GM20431 (cell line): ENCODE measurements at regions not wholly inside any gene's neighbourhood (a gene's known extent, or its start where the extent isn't known, plus 50 kb on each side); places are given as distances from the start of the nearest gene placed in this dataset.
"Not testable (repeated sequence)": the region's sequence is repeated elsewhere in the genome, so short reads cannot be mapped to it uniquely, and the experiment has no call there.

Source experiments
- in situ Hi-C: fragments of 300-500 bp; cut with MseI, MboI; formaldehyde crosslinking; loops from one replicate; pipeline ENCODE4 v1.15.0; 2020; ENCODE audit warnings: low sequenced_read_pairs; ENCODE audit not compliant: unreplicated experiment

DNA sequence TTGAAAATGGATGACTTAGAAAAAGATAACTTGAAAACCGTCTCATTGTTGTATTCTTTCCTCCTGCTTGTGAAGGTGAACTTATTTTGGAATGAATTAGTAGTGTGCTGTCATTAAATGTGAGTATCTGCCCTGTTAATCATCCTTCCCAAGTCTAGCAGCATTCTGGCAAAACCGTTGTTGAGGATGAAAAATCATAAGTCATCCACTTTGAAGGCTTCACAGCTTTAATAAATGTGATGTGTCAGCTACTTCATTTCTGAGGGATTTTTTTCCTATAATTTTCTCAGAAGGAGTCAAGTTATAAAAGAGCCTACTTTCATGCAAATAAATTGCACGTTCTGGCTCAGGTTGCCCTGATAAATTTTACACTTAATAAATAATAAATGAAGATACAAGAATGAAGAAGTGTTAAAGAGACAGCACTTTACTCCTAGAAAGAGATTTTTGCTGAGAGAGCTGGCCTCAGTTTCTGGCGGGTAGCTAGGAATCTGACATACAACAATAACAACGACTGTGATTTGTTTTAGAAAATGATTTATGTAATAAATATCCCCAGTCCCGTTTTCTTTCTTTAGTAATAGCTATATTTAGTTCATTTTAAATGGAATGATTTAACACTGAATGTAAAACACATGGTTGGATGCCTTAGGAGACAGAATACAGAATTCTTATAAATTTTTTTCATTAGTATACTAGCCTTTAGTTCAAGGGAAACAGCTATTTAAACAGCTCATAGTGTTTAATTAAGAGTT lies 516.5 kb upstream of the KLF6 start:
- in situ Hi-C loops: no loop called here

DNA sequence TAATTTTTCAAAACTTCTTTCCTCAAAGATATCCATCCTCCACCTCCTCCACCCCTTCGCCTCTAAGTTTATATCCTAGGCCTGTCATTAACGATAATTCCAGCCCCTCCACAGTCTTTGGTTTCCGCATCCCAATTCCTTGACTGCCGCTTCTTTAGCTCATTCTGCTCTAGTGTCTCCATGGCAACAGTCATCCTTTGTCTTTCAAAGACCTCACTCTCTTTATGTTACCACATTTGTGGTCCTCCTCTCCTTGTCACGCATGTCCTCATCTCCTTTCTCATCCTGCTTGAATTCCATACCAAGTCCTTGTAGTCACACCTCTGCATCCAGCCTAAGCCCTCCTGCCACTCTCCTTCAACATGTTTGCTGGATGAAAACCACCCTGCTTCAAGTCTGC lies 511.2 kb upstream of the KLF6 start:
- in situ Hi-C loops: no loop called here

DNA sequence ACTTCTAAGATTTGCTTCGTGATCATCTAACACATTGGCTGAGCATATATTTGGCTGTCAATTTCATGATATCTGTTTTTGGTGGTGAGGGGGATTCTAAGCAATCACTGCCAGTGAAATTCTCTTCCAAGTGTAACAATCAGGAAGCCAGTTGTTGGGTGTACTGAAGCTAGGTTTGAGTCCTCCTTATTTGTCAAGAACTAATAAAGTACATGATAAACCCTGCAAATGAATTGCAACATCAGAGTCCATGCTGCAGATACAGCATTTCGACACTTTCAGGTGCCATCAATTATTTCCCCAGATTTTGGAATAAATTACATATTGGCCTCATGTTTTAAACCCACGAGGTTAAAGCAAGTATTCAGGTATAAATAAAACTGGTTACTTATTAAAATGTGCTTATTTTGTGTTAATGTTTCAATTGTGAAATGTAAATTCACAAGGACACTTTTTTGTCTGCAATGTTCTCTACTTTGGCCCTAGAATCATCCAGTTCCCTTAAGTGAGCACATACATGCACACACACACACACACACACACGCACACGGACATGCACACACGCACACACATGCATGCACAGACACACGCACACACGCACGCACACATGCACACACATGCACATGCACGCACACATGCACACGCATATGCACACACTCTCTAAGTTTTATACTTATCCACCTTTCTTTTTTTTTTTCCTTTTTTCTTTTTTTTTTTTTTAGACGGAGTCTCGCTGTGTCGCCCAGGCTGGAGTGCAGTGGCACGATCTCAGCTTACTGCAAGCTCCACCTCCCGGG lies 510.2 kb upstream of the KLF6 start:
- in situ Hi-C loops: no loop called here

DNA sequence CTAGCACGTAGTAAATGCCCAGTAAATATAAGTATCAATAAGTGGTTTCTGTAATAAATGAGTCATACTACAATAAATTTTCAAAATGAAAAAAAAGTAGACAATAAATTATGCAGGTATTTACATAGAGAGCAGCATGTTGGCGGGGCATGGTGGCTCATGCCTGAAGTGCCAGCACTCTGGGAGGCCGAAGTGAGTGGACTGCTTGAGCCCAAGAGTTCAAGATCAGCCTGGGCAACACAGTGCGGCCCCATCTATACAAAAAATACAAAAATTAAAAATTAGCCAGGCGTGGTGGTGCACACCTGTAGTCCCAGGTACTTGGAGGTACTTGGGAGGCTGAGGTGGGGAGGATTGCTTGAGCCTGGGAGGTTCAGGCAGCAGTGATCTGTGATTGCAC lies 509.3 kb upstream of the KLF6 start:
- in situ Hi-C loops: no loop called here

DNA sequence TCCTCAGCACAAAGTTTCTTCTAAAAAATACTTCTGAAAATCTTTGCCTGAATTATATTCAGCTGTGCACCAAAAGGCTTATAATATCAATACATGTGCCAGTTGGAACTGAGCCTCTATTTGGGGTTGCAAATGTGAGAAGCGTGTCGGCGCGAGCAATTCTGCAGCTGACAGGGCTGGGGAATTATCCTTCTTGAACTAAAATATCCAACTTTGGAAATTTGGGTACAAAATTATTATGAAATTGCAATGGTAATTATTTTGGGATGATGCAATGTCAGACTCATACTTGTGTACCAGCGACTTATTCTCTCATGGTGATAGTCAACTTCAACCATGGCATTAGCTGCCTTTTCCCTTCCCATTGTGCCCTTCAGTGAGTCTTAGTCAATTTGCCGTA lies 507.0 kb upstream of the KLF6 start:
- in situ Hi-C loops: no loop called here

DNA sequence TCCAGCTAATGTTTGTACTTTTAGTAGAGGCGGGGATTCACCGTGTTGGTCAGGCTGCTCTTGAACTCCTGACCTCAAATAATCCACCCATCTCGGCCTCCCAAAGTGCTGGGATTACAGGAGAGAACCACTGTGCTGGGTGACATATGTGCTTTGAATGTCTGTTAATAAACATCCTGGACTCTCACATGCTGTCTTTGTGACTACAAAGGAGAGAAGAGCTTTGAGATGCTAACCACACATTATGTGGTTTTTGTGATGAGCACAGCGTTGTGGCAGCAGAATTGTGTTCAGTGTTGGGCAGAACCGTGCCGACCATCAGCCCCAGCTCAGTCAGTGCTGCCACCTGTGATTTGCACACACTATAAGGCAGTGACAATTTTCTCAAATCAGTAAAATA lies 500.1 kb upstream of the KLF6 start:
- in situ Hi-C loops: no loop called here

DNA sequence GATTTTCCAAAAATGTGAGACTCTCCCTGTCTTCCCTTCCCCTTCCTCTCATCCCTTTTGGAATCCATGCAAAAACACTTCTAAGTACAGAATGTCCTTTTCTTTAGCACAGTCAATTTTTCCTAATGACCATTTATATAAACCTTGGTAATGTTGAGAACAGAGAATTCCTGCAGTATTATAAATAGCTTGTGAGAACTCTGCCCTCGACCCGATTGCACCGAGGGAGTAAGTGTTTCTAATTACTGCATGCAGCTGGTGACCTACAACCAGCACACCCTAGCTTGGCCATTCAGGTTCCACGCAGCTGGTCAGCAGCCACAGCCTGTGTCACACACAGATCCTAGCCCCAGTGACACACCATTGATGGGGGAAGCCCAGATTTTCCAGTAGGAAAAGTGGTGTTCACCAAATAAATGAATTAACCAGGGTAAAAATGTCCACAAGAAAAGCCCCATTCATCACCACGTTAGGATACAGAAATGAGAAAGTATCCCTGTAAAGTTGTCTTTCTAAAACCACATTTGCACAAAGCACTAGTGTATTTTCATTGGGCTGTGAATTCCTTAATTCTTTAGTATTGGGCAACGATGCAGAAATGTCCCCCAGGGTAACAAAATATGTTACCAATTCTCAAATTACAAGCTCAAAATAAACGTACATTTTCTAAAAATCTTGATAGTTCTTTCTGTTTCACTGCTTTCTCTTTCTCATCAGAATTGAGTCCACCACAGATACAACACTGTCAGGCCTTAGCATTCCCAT lies 499.0 kb upstream of the KLF6 start:
- in situ Hi-C loops: no loop called here

DNA sequence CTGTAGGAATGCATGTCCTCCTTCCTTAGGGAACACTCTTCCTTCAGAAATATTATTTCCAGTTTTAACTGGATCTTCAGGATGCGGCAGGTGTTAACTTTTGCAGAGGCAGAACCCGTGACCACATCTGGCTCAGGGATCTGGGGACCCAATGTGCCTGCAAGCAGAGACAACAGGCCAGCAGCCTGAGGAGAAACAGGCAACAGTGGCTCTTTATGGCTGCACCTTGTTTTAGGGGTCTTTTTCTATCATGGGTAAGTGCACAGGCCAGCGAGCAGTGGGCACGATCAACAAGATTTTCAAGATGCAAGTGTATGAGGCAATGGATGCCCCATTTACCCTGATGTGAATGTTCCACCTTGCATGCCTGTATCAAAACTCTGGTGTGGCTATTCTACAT lies 497.5 kb upstream of the KLF6 start:
- in situ Hi-C loops: no loop called here

DNA sequence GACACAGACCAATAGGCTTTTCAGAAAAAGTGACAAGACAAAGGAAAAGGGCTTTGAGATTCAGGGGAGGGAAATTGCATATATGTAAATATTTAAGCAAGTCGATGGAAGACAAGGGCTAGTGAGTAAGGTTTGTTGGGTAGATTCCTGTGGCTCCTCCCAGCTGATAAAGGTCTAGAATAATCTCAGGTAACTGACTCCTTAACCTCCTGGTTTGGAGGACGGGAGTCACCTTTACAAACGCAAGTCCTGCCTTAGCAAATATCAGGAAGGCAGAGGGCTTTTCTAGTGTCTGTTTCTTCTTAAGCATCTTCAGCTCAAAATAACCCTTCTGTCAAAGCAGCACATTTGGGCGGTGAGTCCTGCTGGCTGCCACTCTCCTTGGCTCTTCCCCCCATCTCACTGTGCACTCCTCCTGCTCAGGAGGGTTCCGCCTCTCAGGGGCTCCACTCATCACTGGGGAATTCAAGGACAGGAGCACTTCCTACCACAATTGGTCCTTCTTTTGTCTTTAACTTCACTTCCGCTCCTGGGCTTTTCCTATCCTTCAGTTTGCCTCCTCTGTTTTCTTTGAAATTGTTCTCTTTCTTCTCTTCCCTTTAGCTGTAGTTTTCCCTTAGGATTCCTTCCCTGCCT lies 496.3 kb upstream of the KLF6 start:
- in situ Hi-C loops: no loop called here

DNA sequence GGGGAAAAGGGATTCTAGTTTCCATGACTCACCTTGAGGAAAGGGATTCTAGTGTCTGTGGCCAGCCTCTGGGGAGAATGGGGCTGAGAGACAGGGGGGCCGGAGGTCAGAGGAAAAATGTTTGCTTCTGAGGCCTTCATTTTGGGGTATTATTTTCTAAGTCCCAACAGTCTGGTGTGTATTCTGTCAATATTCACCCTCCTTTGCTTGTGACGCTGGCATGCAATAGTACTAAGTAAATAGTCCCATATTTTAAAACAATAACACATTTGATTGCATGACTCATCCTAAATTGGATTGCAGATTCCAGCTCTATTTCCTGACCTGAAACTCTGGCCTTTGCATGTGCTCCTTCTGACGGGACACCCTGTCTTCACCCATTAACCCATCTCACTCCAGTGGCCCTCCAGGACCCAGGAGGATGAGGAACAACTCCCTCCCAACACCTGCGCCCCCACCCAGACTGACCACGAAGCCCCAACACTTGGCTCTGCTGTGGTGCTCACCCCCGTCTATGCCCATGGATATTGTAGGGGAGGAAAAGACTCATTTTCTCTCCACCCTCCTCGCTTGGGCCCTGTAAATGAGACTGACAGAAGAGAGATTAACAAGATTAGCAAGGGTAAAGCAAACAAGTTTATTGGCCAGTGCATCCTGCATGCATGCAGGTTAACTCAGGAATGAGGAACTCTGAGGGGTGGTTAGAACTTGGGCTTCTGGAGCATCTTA lies 495.6 kb upstream of the KLF6 start:
- in situ Hi-C loops: no loop called here

DNA sequence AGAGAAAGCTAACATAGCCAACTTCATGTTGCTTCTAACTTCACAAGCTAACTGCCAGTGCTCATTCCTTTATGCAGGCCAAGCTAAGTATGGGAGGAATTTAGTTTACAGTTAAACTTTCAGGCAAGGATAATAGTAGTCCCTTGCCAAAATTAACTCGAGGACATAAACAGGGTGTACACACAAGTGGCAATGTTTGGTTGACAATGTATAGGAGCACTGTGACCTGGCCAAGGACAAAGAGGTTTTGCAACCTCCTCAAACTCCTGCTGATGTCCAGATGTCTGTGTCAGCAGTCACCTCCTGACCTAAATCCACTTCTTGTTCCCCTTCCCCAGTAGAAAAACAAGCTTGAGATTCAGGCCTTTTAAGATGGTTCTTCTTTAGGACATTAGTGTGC lies 494.6 kb upstream of the KLF6 start:
- in situ Hi-C loops: no loop called here

DNA sequence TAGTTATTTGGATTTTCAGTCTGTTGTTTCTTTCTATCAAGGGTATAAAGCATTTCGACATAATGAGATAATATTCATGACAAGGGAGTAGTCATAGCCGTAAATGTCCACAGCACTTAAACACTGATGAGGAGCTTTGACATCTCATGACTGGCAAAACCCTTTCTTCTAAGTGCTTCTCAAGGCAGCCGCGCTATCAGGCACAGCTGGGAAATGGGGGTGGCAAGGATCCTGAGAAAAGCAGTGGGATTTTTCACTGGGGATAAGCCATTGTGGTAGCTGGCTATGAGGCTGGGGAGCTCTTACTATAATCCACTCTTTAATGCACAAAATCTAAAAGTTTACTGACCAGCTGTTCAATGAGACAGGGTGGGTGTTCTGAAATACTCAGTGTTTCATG lies 493.2 kb upstream of the KLF6 start:
- in situ Hi-C loops: no loop called here

DNA sequence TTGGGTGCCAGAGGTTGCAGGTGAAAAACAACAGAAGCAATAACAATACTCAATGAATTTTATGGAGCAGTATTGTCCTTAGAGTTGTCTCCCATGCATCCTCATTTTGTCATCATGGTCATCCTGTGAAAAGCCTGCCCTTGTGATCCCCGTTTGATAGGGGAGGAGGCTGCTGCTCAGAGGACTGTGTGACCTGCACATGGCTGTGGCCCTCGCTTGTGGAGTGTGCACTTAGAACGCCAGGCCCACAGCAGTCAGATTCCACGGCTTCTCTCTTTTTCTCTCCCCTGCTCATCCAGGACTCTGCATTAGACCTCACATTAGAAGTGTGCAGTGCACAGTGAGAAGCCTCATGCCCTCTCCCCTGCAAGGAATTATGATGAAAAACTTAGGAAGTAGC lies 491.1 kb upstream of the KLF6 start:
- in situ Hi-C loops: no loop called here

DNA sequence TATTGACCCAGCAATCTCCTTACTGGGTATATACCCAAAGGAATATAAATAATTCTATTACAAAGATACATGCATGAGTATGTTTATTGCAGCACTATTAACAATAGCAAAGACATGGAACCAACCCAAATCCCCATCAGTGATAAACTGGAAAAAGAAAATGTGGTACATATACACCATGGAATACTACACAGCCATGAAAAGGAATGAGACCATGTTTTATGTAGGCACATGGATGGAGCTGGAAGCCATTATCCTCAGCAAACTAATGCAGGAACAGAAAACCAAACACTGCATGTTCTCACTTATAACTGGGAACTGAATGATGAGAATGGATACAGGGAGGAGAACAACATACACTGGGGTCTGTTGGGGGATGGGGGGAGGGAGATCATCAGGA lies 489.7 kb upstream of the KLF6 start:
- in situ Hi-C loops: not testable (repeated sequence)

DNA sequence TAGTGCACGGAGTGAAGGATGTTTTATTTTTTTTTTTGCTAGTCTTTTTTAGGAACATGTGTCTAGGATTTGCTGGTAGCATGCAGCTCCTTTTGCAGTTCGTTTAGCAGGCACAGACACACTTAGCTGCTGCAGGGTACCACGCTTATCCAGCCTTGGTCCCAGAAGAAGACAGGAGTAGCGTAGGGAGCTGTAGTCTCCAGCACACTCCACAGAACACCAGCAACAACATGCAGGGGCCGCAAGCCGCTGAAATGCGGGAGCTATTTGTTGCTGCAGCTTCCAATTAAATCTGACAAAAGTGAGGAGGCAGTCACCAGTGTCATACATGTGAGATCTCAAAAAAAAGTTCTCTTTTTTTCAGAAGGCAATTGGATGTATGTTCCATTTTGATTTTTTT lies 486.2 kb upstream of the KLF6 start:
- in situ Hi-C loops: no loop called here

DNA sequence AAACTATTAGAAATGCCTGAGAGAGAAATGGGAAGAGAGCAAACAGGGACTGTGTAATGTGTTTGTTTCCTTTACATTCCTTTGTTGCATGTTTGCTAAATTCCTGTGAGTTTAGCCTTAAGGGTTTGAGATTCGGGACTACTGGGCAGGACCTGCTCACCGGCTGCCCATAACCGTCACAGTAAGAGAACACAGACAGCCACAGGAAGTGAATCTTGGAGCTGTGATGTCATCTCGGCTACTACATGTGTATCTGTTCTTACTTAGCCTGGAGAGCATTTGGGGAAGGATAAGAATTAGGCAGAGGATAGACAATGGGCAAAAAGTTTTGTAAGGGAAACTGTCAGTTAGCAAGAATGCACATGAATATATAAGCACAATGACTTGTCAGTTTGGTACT lies 485.1 kb upstream of the KLF6 start:
- in situ Hi-C loops: no loop called here

DNA sequence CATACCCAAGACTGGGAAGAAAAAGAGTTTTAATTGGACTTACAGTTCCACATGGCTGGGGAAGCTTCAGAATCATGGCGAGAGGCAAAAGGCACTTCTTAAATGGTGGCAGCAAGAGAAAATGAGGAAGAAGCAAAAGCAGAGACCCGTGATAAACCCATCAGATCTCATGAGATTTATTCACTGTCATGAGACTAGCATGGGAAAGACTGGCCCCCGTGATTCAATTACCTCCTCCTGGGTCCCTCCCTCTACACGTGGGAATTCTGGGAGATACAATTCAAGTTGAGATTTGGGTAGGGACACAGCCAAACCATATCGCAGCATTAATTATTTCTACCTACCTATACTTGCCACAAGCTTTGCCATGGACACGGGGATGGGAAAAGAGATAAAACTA lies 483.5 kb upstream of the KLF6 start:
- in situ Hi-C loops: not testable (repeated sequence)

DNA sequence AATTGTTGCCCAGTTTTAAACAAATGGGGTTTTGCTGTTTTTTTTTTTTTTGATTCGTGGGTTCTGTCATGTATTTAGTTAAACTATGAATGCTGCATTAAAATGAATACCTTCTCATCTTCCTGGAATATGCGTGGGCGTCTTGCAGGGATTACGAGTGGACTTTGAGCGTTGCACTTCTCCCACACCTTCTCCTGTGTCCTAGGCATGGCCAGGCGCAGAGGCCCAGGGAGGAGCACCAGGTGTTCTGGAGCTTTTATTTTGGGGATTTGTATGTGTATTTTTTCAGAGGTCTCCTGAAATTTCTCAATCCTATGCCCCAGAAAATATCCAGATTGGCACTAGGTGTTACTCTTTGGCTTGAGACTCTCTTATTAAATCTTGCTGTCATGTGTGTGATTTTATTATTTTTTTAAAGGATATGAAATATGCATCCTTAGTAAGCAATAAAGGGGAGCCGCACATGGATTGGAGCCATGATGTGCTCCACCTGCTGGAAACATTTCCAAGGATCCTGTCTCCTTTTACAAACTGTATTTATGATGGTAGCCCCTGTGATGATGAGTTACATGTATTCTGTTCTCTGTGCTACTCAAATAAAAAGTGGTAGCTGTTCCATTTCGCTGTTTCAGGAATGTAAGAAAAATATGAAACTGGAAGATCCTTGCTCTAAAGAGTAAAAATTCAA lies 482.2 kb upstream of the KLF6 start:
- in situ Hi-C loops: no loop called here

DNA sequence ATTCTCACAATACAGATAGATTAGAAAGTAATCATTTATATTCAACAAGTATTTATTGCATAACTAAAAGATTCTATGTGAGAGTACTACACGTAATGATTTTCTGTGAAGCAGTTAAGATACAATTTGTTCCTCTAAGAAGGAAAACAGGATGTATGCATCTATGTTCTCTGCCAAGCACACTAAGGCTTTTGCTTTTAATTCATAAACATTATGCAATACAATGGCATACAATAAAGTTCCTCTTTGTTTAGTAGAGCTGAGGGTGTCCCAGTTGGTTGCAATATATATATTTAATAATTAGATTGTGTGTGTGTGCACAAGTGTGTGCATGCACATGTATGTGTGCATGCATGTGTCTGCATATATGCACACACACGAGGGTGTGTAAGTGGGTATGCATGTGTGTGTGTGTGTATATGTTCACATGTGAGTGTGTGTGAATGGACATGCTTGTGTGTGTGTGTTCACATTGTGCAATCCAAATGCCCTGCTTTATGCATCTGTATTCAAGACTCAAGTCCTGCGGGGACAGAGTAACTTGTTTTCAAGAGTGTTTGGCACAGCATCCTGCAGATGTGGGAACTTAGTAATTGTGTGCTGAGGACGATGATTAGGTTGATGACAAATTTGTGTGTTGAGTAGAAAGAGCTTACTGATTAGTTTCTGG lies 481.5 kb upstream of the KLF6 start:
- in situ Hi-C loops: no loop called here
